Stimulated activated CD4-positive, alpha-beta T cell treated with anti-CD3 and anti-CD28 coated beads, Interleukin-4, amount 100 ng/mL, for 24 hours (primary cell): ENCODE measurements at regions not wholly inside any gene's neighbourhood (a gene's known extent, or its start where the extent isn't known, plus 50 kb on each side); places are given as distances from the start of the nearest gene placed in this dataset.

ENCODE experiments used
- DNase-seq: peaks from one replicate; pipeline ENCODE4 v3.0.0-alpha.2; 2020

DNA sequence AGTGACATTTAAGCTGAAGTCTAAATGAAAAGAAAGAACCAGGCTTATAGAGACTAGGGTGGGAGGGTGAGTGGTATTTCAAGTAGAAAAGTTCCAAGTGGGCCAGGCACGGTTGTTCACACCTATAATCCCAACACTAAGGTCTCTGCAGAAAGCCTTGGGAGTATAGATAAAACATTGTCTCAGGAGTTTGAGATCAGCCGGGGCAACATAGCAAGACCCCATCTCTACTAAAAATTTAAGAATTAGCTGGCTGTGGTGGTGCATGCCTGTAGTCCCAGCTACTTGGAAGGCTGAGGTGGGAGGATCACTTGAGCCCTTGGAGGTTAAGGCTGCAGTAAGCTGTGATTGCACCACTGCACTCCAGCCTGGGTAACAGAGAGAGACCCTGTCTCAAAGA is 143.4 kb upstream of the PKDCC start:
- DNase-seq, result no peak

DNA sequence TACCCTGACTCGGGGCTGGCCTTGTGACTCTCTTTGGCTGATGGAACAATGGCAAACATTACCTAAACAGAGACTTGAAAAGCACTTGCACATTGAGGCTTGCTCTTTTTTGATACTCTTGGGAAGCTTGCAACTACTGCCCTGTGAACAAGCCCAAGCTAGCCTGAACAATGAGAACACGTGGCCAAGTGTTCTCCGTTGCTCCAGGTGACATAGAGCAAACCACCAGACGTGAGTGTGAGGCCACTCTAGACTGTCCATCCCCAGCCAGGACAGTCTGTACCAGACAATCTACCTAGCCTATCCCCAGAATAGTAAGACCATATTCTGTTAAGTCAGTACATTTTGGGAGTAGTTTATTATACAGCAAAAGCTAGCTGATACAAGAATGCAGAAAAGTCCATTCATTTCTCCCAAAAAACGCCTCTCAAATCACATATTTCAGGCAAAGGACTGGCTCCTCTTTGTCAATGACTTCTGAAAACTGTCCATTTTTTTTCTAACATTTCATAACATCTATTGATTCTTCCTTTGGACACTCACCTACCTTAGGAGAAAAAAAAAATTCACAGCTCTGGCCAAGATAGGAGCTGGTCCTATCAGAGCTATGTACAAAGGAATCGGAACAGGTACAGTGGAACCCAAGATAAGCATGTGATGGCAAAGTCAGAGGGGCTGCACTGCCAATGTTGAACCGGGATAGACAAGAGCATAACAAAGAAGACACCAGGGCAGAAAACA is 142.1 kb upstream of the PKDCC start:
- no peak for DNase-seq

GRCh38 chr2:41906338-41906725 is 141.5 kb upstream of the PKDCC start:
- no peak for DNase-seq

DNA sequence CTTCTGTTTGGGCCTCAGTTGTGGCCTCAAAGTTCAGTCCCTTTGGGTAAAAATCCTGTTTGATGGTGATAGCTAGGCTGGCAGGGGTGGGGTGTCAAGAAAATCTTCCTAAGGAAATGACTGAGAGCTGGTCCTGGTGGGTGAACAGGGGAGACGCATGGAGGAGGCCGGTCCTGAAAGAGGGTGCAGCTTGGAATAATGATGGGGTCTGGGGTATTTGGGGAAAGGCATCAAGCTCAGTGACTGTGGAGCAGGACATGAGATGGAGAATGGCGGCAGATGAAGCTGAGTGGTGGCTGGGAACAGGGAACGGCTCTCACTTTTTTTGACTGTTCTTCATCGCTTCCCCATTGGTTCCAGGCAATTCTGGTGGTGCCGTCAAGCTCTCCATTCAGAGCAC is 140.7 kb upstream of the PKDCC start:
- DNase-seq, result no peak

DNA sequence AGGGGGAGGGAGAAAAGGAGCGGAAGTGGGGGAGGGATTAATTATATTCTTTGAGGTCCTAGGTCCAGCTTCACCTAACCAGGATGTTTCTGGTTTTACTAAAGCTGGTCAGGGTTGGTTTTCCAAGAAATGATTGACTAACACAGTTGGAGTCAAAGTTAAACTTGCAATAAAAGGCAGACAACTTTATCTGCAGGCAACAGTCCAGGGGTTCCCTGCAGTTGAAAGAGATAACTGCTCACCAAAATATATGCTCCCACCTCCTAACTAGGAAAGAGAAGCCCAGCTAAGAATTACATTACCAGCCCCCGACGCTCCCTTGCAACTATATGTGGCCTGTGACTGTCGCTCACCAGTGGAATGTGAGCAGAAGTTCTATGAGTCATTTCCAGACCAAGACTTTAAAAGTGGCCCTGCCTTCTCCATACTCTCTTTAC is 140.0 kb upstream of the PKDCC start:
- DNase-seq, result no peak

- DNase-seq, result no peak
Measured at GRCh38 chr2:41908349-41908748, 139.5 kb upstream of the PKDCC start.

DNA sequence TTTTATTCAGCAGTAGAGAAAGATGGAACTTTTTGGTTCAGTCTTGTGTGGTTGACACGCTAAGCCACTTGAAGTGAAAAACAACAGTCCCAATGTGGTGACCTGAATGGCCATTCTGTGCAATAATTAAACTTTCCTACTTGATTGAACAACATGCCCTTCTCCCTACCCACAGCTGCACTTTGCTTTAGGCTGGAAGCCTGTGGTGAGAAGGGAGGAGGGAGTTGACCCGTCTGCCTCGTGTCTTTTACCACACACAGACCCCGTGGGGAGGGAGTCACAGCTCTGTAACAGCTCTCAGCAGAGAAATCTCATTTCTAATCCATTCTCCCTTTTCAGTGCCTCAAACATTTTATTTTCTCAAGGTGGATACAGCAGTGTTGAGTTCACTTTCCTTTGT is 138.2 kb upstream of the PKDCC start:
- no peak for DNase-seq

GRCh38 chr2:41910126-41910525 is 137.7 kb upstream of the PKDCC start:
- no peak for DNase-seq

DNA sequence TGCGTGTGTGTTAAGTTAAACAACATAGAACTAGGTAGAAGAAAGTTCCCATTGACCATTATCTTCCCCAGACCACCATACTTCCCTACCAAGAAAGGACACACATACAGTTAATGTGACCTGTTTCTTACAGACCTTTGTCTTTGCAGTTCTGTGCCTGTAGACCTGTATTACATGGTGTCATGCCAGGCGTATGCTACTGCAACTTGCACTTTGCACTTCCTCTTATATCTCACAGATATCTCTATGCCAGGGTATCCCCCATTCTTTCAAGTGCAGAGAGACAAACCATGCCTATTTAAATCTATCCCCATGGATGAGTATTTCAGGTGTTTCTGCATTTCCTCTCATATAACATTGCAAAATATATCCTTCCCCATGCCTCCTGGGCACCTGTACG is 136.8 kb upstream of the PKDCC start:
- no peak for DNase-seq

GRCh38 chr2:41912337-41912736 is 135.5 kb upstream of the PKDCC start:
- no peak for DNase-seq

DNA sequence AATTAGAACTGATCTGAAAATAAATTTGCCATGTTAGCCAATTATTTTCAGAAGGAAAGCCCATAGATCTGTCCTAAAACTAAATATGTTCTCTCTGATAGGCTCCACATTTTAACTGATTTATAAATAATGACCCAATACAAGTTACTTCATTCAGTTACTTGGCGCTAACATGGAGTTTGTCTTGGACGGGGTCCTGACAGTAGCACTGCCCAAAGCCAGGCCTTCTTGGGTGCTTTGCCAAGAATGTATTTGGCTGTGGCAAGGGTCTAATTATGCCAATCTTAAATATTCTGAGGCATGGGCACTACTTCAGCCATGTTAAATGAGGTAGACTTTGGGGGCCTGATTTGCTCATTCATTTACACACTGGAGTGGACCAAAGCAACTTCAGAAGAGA is 135.0 kb upstream of the PKDCC start:
- DNase-seq, result no peak

DNA sequence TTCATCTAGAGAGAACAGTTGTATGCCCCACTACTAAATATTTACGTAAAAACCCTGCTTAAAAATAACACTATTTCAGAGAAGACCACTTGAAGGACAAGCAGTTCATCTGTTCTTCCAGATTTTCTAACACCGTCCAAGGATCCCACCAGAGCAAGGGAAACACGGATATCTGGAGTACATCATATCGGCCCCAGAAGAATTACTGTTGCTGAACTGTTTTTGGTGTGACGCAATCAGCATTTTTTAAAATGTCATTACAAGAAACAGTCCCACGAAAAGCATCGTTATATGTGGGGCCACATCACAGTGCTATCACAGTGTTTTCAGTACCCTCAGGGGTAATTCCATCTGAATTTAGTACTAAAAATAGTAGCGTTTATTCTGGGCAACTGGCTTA is 134.5 kb upstream of the PKDCC start:
- no peak for DNase-seq

DNA sequence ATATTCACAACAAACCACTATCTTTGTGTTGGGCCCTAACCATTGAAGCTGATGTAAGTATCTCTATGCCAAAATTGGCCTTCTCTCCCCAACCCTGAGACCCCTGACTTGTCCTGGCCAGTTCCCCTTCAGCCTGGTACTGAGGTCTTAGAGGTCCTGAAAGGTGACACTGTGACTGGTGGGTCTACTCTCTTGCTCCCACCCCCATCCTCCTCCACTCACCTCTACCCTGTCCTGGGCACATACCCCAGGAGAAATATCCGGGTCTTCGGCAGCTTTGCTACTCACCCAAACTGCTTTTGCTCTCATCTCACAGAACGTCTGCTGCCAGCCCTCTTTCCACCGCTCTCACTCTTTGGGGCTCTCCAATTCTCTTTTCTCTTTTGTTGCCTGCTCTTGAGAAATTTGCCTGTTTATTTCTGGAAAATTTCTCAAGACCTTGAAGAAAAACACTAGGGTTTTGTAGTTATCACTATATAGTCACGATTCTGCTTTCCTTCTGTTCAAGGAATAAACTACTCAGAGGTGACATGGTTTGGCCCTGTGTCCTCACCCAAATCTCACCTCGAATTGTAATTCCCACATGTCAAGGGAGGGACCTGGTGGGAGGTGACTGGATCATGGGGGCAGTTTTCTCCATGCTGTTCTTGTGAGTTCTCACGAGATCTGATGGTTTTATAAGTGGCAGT is 133.8 kb upstream of the PKDCC start:
- DNase-seq, result no peak

- DNase-seq, result no peak
Measured at GRCh38 chr2:41914936-41915335, 132.9 kb upstream of the PKDCC start.

DNA sequence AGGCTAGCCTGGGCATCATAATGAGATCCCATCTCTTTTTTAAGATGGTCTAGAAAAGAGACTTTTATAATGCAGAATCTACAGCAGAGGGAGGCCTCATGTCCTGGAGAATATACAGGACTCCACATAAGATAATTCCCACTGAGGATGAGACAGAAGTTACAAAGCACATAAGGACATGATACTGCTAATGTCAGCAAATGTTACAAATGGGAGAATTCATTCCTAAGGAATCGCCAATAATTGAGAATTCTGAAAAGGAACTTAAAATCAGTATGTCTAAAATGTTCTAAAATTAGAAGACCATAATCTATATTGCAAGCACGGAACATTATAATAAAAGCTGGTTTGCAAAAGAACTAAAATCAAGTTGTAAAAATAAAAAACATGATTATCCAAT is 131.6 kb upstream of the PKDCC start:
- no peak for DNase-seq

DNA sequence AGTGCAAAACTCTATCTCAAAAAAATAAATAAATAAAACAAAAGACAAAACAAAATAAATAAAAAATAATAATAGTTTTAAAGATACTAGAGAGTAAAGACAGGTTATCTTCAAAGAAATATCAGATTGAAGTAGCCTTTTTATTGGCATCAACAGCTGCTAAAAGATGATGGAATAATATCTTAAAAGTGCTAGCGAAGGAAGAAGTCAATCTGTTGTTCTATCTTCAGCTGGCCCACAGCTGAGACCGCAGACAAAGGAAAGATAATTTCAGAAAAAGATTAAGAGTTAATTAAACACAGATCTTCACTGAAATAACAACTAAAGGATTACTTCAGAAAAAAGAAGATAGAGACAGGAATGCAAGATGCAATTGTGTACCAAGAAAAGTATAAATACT is 130.2 kb upstream of the PKDCC start:
- DNase-seq, result no peak

DNA sequence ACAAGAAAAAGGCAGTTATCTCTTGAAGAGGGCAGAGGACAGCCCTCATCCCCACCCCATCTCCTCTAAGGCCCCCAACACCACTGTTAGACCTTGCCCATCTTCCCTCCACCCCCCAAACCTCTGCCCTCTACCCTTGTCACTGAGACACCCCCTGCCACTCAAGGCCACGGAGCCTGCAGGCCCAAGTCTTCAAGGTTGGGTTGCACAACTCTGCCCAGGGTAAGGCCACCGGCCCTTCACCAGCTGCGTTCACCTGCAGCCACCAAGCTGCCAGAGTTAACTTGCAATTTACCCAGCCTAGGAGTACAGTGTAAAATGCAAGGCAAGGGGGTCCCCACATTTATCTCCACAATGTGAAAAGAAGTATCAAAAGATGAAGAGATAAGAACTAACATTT is 128.7 kb upstream of the PKDCC start:
- no peak for DNase-seq

DNA sequence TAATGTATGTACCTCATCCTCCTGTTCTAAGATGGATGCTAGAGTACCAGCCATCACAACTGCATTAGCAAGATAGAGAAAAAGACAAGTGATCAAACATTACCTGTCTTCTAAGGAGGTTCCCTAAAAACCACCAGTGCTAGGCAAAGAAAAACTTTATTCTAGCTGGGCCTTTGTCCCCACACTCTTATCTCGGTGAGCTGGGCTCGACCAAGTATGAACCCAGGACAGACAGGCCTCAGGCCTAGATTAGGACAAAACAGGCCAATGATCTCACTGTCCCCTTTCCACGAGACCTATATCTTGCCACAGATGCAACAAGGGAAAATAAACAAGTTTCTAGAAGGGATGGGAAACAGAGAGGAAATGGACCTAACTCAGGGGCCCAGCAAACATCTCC is 127.6 kb upstream of the PKDCC start:
- DNase-seq, result no peak

- DNase-seq, result no peak
Measured at GRCh38 chr2:41920812-41921211, 127.0 kb upstream of the PKDCC start.

DNA sequence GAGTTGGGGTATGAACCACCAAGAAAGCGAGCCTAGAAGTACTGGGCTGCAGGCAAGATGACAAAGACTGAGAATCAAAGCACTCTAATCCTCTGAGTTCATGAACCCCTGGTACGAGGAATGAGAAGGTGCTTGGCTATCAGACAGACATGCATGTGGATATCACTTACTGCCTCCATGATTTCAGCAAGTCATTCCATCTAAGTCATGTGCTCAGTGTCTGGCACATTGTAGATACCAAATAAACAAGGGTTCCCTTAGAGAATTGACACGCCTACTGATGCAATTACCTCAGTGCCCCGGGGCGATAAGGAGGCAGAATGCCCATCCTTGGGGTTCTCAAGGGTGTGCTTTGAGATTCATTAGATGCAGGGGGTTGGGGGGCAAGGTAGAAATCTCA is 125.6 kb upstream of the PKDCC start:
- no peak for DNase-seq

DNA sequence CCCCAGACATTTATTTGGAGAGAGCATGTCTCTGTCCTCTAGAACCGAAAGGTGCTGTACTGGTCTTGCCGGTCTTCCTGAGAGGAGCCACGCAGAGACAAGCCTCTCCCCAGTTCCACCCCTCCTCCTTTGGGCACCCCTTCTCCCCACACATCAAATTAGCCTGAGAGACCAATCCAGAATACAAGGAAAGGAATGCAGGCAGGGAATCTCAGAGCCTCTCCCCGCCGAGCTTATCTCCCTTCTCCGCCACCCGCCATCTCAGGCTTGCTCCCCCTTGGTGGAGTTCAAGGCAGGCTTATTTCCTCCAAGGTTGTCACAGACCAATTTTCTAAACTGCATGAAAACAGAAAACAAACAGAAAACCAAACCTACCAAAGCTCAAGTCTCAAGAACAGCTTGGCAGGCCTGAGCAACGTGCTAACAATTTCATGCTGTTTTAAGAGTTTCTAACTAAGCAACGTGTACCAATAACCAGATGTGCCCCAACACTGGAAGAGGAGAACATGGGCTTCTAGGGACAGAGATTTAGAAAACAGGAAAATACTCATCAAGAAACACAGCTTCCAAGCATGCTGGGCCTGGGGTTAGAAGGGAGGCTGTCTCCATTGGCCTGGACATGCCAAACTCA is 124.5 kb upstream of the PKDCC start:
- DNase-seq, result no peak

DNA sequence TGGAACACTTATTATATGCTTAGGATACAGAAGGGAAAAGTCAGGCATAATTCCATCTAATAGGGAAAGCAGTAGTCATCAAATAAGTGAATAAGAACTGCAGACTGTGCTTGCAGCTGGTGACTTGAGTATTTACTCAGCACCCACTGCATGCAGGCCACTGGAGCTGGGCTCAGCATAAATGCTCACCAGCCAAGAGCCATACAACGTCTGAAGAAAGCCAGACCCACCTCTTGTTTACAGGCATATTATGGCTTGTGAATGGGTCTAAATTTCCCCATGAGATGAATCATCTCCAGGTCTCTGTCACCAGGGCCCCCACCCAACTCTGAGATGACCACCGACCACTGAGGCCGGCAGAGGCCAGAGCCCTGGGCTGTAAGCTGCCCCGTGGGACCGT is 123.8 kb upstream of the PKDCC start:
- DNase-seq, result no peak

DNA sequence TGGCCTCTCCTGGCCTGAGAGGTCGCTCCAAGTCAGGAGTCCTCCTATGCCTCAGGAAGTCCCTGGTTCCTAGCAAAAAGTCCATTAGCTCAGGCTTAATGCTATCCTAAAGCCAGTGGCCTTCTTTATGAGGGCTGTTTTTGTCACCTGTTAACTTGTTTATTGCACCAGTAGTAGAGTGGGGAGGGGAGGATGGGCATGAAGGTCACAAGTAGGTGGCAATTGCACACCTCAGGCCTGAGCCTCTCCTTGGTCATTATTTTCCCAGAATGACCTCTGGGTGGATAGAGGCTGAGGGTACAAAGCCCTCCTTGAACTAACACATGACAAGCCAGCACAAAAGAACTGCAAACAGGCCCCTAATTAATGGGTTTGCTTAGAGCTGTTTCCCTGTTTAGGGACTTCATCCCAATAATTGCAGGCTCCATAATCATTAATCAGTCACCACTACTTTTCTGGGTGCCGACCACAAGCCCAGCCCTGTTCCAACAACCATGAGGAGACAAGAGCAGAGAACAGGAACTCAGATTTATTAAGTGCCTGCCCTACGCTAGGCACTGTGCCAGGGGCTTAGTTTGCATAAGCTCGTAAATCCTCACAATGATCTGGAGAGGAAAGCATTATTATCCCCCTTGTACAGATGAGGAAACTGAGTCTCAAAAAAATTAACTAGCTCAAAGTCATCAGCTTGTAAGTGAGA is 123.0 kb upstream of the PKDCC start:
- no peak for DNase-seq

GRCh38 chr2:41925712-41926111 is 122.1 kb upstream of the PKDCC start:
- no peak for DNase-seq
